ENCODE measurements at regions not wholly inside any gene's neighbourhood (a gene's known extent, or its start where the extent isn't known, plus 50 kb on each side); places are given as distances from the start of the nearest gene placed in this dataset.

DNA sequence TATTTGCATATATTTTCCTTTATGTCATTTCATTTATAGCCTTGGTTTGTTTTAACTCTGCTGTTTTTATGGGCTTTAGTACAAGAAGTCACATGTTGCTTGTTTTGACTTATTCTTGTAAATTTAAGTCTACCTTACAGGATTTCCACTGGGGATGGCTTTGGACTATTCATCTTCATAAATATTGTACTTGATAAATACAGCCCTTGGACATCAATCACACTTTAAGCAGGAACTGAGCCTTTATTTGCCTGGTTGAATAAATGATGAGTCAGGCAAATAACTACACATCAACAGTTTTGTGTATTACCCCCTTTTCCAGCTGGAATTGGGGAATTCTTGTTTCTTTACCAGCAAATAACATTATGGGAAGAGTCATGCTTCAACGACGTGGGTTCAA, 286.0 kb downstream of the CNTN3 start:
- Histone ChIP-seq H3K27ac (no peak overlapping the region), H3K9me3 (no peaks in the 10 kb centered on the region), H3K4me1 (replicated peaks) (no peaks in the 10 kb centered on the region), H3K4me3 (no peak overlapping the region), H3K36me3 (no peaks in the 10 kb centered on the region), H3K27me3 (replicated peaks; ENCODE audit: insufficient read depth) (no peaks in the 10 kb centered on the region)
- DNase-seq (ENCODE audit: low spot score), result no peak
- WGBS, result 67% methylated on average over 2 of the region's 2 CpGs
- TF ChIP-seq, protein P1, sequence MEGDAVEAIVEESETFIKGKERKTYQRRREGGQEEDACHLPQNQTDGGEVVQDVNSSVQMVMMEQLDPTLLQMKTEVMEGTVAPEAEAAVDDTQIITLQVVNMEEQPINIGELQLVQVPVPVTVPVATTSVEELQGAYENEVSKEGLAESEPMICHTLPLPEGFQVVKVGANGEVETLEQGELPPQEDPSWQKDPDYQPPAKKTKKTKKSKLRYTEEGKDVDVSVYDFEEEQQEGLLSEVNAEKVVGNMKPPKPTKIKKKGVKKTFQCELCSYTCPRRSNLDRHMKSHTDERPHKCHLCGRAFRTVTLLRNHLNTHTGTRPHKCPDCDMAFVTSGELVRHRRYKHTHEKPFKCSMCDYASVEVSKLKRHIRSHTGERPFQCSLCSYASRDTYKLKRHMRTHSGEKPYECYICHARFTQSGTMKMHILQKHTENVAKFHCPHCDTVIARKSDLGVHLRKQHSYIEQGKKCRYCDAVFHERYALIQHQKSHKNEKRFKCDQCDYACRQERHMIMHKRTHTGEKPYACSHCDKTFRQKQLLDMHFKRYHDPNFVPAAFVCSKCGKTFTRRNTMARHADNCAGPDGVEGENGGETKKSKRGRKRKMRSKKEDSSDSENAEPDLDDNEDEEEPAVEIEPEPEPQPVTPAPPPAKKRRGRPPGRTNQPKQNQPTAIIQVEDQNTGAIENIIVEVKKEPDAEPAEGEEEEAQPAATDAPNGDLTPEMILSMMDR (IDR thresholded peaks at IDR 0.05), result no peak
- no peak for TF ChIP-seq POLR2A (IDR thresholded peaks at IDR 0.05)
- TF ChIP-seq POLR2AphosphoS5 (IDR thresholded peaks at IDR 0.05), result no peak
- intact Hi-C loops (cut with DNase I), result no loop called here

DNA sequence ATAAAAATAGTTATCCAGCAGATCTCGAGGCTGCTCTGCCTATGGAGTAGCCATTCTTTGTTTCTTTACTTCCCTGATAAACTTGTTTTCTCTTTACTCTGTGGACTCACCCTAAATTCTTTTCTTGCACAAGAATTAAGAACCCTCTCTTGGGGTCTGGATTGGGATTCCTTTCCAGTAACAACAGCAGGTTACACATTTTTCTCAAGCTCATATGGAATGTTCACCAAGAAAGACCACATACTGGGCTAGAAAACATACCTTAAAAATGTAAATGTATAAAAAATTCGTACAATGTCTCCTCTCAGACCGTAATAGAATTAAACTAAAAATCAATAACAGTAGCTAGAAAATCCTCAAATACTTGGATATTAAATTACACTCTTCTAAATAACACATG, 299.2 kb downstream of the CNTN3 start:
- Histone ChIP-seq H3K36me3 (no peaks in the 10 kb centered on the region), H3K4me1 (replicated peaks) (no peaks in the 10 kb centered on the region), H3K9me3 (no peaks in the 10 kb centered on the region), H3K27me3 (replicated peaks; ENCODE audit: insufficient read depth) (no peaks in the 10 kb centered on the region), H3K27ac (no peak overlapping the region), H3K4me3 (no peak overlapping the region)
- no peak for DNase-seq (ENCODE audit: low spot score)
- WGBS, result 79% methylated on average over 3 of the region's 3 CpGs
- TF ChIP-seq, protein P1 (IDR thresholded peaks at IDR 0.05), result no peak
- TF ChIP-seq POLR2A (IDR thresholded peaks at IDR 0.05) (no peak), POLR2AphosphoS5 (IDR thresholded peaks at IDR 0.05) (no peak)
- intact Hi-C loops (cut with DNase I), result no loop called here

DNA sequence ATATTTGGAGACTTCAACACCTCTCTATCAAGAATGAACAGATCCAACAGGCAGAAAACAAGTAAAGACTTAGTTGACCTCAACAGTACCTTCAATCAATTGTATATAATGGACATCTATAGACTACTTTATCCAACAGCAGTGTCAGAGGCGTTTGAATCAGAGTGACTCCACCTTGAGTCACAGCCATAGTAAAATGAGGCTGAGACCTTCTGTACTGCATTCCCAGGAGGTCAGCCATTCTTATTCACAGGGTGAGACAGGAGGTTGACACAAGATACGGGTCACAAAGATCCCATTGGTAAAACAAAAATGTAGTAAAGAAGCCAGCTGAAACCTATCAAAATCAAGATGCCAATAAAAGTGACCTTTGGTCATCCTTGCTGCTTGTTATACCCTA, 299.8 kb downstream of the CNTN3 start:
- Histone ChIP-seq H3K27ac (no peak overlapping the region), H3K27me3 (replicated peaks; ENCODE audit: insufficient read depth) (no peaks in the 10 kb centered on the region), H3K4me1 (replicated peaks) (no peaks in the 10 kb centered on the region), H3K4me3 (no peak overlapping the region), H3K9me3 (no peaks in the 10 kb centered on the region), H3K36me3 (no peaks in the 10 kb centered on the region)
- intact Hi-C loops (cut with DNase I), result no loop called here
- no peak for DNase-seq (ENCODE audit: low spot score)
- no peak for TF ChIP-seq POLR2AphosphoS5 (IDR thresholded peaks at IDR 0.05)
- TF ChIP-seq POLR2A (IDR thresholded peaks at IDR 0.05), result no peak
- TF ChIP-seq, protein P1 (IDR thresholded peaks at IDR 0.05), result no peak
- 85% methylated on average over 2 of the region's 2 CpGs for WGBS

DNA sequence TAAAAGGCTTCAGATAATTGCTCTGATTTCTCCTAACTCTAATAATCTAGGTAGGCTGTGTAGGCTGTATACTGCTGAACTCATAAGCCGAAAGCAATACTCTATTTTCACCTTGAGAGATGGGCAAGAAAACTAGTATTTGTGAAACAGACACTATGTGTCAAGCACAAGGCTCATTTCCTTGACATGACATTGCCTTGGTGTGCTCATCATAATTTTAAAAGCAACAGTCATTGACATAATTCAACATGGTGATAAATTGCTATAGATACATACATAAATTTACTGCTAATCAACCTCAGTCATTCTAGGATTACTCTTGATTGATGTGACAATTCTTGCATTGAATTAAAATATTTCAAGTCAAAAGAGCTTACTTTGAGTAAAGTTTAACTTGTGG, 304.7 kb downstream of the CNTN3 start:
- no peak overlapping the region for H3K4me3 ChIP-seq
- intact Hi-C loops (cut with DNase I), result no loop called here
- no peaks in the 10 kb centered on the region for H3K36me3 ChIP-seq
- H3K9me3 ChIP-seq, result no peaks in the 10 kb centered on the region
- no peaks in the 10 kb centered on the region for H3K4me1 ChIP-seq (replicated peaks)
- no peak overlapping the region for H3K27ac ChIP-seq
- no peaks in the 10 kb centered on the region for H3K27me3 ChIP-seq (replicated peaks; ENCODE audit: insufficient read depth)
- TF ChIP-seq, protein P1 (IDR thresholded peaks at IDR 0.05), result no peak
- TF ChIP-seq POLR2AphosphoS5 (IDR thresholded peaks at IDR 0.05) (no peak), POLR2A (IDR thresholded peaks at IDR 0.05) (no peak)
- WGBS, result 97% methylated on average over 1 of the region's 1 CpG
- DNase-seq (ENCODE audit: low spot score), result no peak

DNA sequence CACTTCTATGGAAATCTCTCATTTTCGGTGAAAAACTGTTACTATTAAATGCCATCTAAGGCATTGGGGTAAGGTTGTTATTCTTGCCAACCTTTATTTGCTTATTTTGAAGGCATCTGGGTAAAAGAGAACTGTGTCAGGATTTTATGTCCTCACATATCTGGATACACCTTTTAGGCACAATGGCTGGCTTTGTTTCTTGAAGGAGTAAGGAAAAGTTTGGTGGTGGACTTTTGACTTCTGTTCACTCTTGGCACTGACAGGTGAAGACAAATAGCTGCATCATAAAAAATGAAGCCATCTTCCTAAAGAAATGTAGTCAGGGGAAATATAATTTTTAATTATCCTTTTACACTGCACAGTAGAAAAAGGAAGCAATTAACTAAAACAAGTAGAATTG, 310.0 kb downstream of the CNTN3 start:
- WGBS, result 53% methylated on average over 1 of the region's 1 CpG
- TF ChIP-seq, protein P1 (IDR thresholded peaks at IDR 0.05), result no peak
- TF ChIP-seq POLR2A (IDR thresholded peaks at IDR 0.05) (no peak), POLR2AphosphoS5 (IDR thresholded peaks at IDR 0.05) (no peak)
- no peak for DNase-seq (ENCODE audit: low spot score)

More for the DNA sequence above, 310.0 kb downstream of the CNTN3 start:
- no peaks in the 10 kb centered on the region for H3K4me1 ChIP-seq (replicated peaks)
- no peaks in the 10 kb centered on the region for H3K9me3 ChIP-seq
- no peaks in the 10 kb centered on the region for H3K36me3 ChIP-seq
- intact Hi-C loops (cut with DNase I), result no loop called here
- no peaks in the 10 kb centered on the region for H3K27me3 ChIP-seq (replicated peaks; ENCODE audit: insufficient read depth)
- no peak overlapping the region for H3K27ac ChIP-seq
- no peak overlapping the region for H3K4me3 ChIP-seq

Data from prostate gland (tissue), 2 donors.